ENCODE measurements at regions not wholly inside any gene's neighbourhood (a gene's known extent, or its start where the extent isn't known, plus 50 kb on each side); places are given as distances from the start of the nearest gene placed in this dataset.
"Not testable (repeated sequence)": the region's sequence is repeated elsewhere in the genome, so short reads cannot be mapped to it uniquely, and the experiment has no call there.

DNA sequence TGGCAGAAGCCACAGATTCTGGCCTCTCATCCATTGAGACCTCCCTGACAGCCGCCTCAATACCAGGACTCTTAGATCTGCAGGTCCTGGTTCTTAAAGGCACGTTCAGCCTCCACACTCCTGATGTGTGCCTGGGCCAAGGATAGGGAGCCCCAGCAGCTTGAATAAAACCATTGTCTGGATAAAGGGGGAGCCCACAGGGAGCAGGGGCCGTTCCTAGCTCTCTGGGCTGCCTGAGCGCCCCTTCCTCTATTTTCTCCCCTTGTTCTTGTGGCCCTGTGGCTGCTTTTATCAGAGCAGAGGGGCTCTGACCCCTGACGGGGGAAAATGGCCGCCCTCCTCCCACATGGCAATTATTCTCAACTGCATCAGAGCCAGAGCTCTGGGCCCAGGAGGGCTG, 200.8 kb downstream of the HUNK start:
- Histone ChIP-seq H3K27me3 (ENCODE audit: control insufficient read depth in 3 of 3, insufficient read depth in 3 of 3, low read depth in 1 of 3, low read length in 3 of 3) (no peaks in the 10 kb centered on the region), H4K8ac (ENCODE audit: low read depth, low read length) (no peak overlapping the region), H2AK5ac (ENCODE audit: low read depth, low read length) (peak overlapping the region; percentile 24), H2BK5ac (ENCODE audit: low read length) (no peak overlapping the region), H3K9me3 (replicated peaks in 1 of 2; ENCODE audit: control insufficient read depth in 2 of 2, insufficient read depth in 1 of 2, low read depth in 1 of 2, low read length in 2 of 2) (peaks cover 0 to 3% of the 10 kb centered on the region in 2 donors), H3K23ac (ENCODE audit: low read depth, low read length, poor library complexity) (peak overlapping the region; percentile 40), H3K79me1 (ENCODE audit: low read depth, low read length) (no peaks in the 10 kb centered on the region), H2BK120ac (ENCODE audit: low read depth, low read length) (no peak overlapping the region), H3K14ac (ENCODE audit: low read length) (no peak overlapping the region), H2BK15ac (ENCODE audit: low read length) (no peak overlapping the region), H3K4me2 (ENCODE audit: insufficient read depth, low read length, poor library complexity, severe bottlenecking) (no peak overlapping the region), H2BK12ac (ENCODE audit: low read length) (no peak overlapping the region), H3K4ac (ENCODE audit: low read length) (no peak overlapping the region), H3K27ac (replicated peaks; ENCODE audit: low read length) (no peak overlapping the region), H3K4me1 (ENCODE audit: control insufficient read depth in 2 of 2, insufficient read depth in 1 of 2, low read depth in 1 of 2, low read length in 2 of 2) (no peaks in the 10 kb centered on the region), H3K36me3 (replicated peaks in 1 of 2; ENCODE audit: control insufficient read depth in 2 of 2, insufficient read depth in 2 of 2, low read length in 2 of 2) (no peaks in the 10 kb centered on the region), H3K9ac (ENCODE audit: low read depth, low read length, poor library complexity) (no peak overlapping the region), H3K4me3 (ENCODE audit: low read length in 2 of 2) (no peak overlapping the region), H3K18ac (ENCODE audit: low read length) (peak overlapping the region; percentile 29), H2AFZ (ENCODE audit: low read length) (peak overlapping the region; percentile 82), H4K91ac (ENCODE audit: low read depth, low read length, poor library complexity) (no peak overlapping the region)
- no peak for DNase-seq (ENCODE audit: low spot score)
- no CpG with 5 or more reads among the region's 6 CpGs for WGBS, 2 donors (ENCODE audit: extremely low coverage in 2 of 2, insufficient read length in 2 of 2, insufficient replicate concordance in 1 of 2)

DNA sequence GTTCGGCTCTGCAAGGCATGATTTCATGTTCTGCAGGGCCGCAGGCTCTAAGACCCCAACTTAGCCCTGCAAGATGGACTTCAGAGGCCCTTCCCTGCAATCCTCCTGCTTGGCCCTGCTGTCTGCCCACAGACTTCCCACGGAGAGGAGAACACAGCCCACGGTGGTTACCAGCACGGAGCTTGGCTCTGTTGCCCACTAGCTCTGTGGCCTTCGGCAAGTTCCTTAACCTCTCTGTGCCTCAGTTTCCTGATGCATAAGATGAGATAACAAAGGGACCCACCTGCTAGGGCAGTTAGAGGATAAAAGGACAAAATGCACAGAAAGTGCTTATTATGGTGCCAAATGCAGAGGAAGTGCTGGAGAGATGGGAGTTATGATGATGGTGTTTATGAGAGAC, 200.4 kb downstream of the HUNK start:
- DNase-seq (ENCODE audit: low spot score) = no peak
- H3K4me1 ChIP-seq (ENCODE audit: control insufficient read depth in 2 of 2, insufficient read depth in 1 of 2, low read depth in 1 of 2, low read length in 2 of 2) = no peaks in the 10 kb centered on the region
- H3K23ac ChIP-seq (ENCODE audit: low read depth, low read length, poor library complexity) = no peak overlapping the region
- no peak overlapping the region for H3K4me2 ChIP-seq (ENCODE audit: insufficient read depth, low read length, poor library complexity, severe bottlenecking)
- H3K27me3 ChIP-seq (ENCODE audit: control insufficient read depth in 3 of 3, insufficient read depth in 3 of 3, low read depth in 1 of 3, low read length in 3 of 3) = no peaks in the 10 kb centered on the region
- H2AK5ac ChIP-seq (ENCODE audit: low read depth, low read length) = no peak overlapping the region
- H3K79me1 ChIP-seq (ENCODE audit: low read depth, low read length) = no peaks in the 10 kb centered on the region
- no peak overlapping the region for H3K14ac ChIP-seq (ENCODE audit: low read length)
- no peak overlapping the region for H3K27ac ChIP-seq (replicated peaks; ENCODE audit: low read length)
- no peak overlapping the region for H2BK15ac ChIP-seq (ENCODE audit: low read length)
- H3K4me3 ChIP-seq (ENCODE audit: low read length in 2 of 2) = no peak overlapping the region
- peaks cover 0 to 3% of the 10 kb centered on the region in 2 donors for H3K9me3 ChIP-seq (replicated peaks in 1 of 2; ENCODE audit: control insufficient read depth in 2 of 2, insufficient read depth in 1 of 2, low read depth in 1 of 2, low read length in 2 of 2)
- no peak overlapping the region for H3K4ac ChIP-seq (ENCODE audit: low read length)
- no peaks in the 10 kb centered on the region for H3K36me3 ChIP-seq (replicated peaks in 1 of 2; ENCODE audit: control insufficient read depth in 2 of 2, insufficient read depth in 2 of 2, low read length in 2 of 2)
- no peak overlapping the region for H4K8ac ChIP-seq (ENCODE audit: low read depth, low read length)
- no peak overlapping the region for H2BK5ac ChIP-seq (ENCODE audit: low read length)
- no peak overlapping the region for H2BK12ac ChIP-seq (ENCODE audit: low read length)
- peak overlapping the region; percentile 82 for H2AFZ ChIP-seq (ENCODE audit: low read length)
- H2BK120ac ChIP-seq (ENCODE audit: low read depth, low read length) = no peak overlapping the region
- no peak overlapping the region for H4K91ac ChIP-seq (ENCODE audit: low read depth, low read length, poor library complexity)
- no peak overlapping the region for H3K9ac ChIP-seq (ENCODE audit: low read depth, low read length, poor library complexity)
- H3K18ac ChIP-seq (ENCODE audit: low read length) = no peak overlapping the region
- no CpG with 5 or more reads among the region's 6 CpGs for WGBS, 2 donors (ENCODE audit: extremely low coverage in 2 of 2, insufficient read length in 2 of 2, insufficient replicate concordance in 1 of 2)

DNA sequence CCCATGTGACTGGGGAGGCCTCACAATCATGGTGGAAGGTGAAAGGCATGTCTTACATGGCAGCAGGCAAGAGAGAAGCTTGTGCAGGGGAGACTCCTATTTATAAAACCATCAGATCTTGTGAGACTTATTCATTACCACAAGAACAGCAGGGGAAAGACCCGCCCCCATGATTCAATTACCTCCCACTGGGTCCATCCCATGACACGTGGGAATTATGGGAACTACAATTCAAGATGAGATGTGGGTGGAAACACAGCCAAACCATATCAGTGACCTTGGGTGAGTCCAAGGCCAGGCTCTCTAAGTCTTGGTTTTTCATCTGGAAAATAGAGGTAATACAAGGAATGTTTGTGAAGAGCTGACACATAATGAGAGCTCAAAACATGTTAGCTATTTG, 198.8 kb downstream of the HUNK start:
- H3K18ac ChIP-seq (ENCODE audit: low read length); H2BK120ac ChIP-seq (ENCODE audit: low read depth, low read length); H4K8ac ChIP-seq (ENCODE audit: low read depth, low read length); H2BK5ac ChIP-seq (ENCODE audit: low read length); H3K23ac ChIP-seq (ENCODE audit: low read depth, low read length, poor library complexity); H3K36me3 ChIP-seq (replicated peaks in 1 of 2; ENCODE audit: control insufficient read depth in 2 of 2, insufficient read depth in 2 of 2, low read length in 2 of 2); H2AK5ac ChIP-seq (ENCODE audit: low read depth, low read length); H3K9ac ChIP-seq (ENCODE audit: low read depth, low read length, poor library complexity); H3K4me1 ChIP-seq (ENCODE audit: control insufficient read depth in 2 of 2, insufficient read depth in 1 of 2, low read depth in 1 of 2, low read length in 2 of 2); H2AFZ ChIP-seq (ENCODE audit: low read length); H3K4me3 ChIP-seq (ENCODE audit: low read length in 2 of 2); H3K4me2 ChIP-seq (ENCODE audit: insufficient read depth, low read length, poor library complexity, severe bottlenecking); DNase-seq (ENCODE audit: low spot score); H3K27me3 ChIP-seq (ENCODE audit: control insufficient read depth in 3 of 3, insufficient read depth in 3 of 3, low read depth in 1 of 3, low read length in 3 of 3); H2BK15ac ChIP-seq (ENCODE audit: low read length); H4K91ac ChIP-seq (ENCODE audit: low read depth, low read length, poor library complexity); H2BK12ac ChIP-seq (ENCODE audit: low read length); H3K27ac ChIP-seq (replicated peaks; ENCODE audit: low read length); H3K9me3 ChIP-seq (replicated peaks in 1 of 2; ENCODE audit: control insufficient read depth in 2 of 2, insufficient read depth in 1 of 2, low read depth in 1 of 2, low read length in 2 of 2); H3K79me1 ChIP-seq (ENCODE audit: low read depth, low read length); H3K14ac ChIP-seq (ENCODE audit: low read length); H3K4ac ChIP-seq (ENCODE audit: low read length): not testable (repeated sequence)
- no CpG with 5 or more reads among the region's 2 CpGs for WGBS, 2 donors (ENCODE audit: extremely low coverage in 2 of 2, insufficient read length in 2 of 2, insufficient replicate concordance in 1 of 2)

DNA sequence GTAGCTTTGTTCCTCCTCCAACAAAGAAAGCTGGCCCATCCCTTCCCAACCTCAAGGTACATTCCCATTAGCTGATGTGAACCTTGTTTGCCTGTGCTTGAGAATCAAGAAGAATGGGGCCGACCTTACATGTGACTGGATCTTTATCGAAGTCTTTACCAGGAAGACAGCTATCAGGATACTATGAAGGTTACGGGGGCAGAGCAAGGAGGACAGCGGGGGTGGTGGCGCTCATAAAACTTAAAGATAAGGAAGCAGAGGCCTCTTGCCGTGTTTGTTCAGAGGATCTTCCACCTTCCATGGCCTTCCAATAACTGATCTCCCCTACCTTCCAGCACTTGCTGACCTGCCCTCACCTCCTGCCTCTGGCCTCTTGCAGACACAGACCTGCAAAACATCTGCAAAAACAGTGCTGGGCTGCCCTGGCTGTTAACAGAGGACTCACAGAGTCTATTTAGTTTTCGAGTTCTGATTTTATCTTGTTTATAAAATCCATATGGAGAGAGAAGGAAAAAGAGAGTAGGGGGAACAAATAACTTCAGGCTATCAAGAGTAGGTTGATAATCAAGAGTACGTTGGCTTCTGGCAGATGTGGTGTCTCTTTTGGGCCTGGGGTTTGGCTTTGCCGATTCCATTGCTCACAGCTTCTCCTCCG, 198.0 kb downstream of the HUNK start:
- Histone ChIP-seq H3K4ac (ENCODE audit: low read length) (no peak overlapping the region), H3K79me1 (ENCODE audit: low read depth, low read length) (no peaks in the 10 kb centered on the region), H3K4me1 (ENCODE audit: control insufficient read depth in 2 of 2, insufficient read depth in 1 of 2, low read depth in 1 of 2, low read length in 2 of 2) (no peaks in the 10 kb centered on the region), H3K23ac (ENCODE audit: low read depth, low read length, poor library complexity) (no peak overlapping the region), H2AFZ (ENCODE audit: low read length) (no peak overlapping the region), H4K91ac (ENCODE audit: low read depth, low read length, poor library complexity) (no peak overlapping the region), H3K36me3 (replicated peaks in 1 of 2; ENCODE audit: control insufficient read depth in 2 of 2, insufficient read depth in 2 of 2, low read length in 2 of 2) (no peaks in the 10 kb centered on the region), H4K8ac (ENCODE audit: low read depth, low read length) (no peak overlapping the region), H2BK15ac (ENCODE audit: low read length) (no peak overlapping the region), H3K18ac (ENCODE audit: low read length) (peak overlapping the region; percentile 21), H2BK12ac (ENCODE audit: low read length) (no peak overlapping the region), H2AK5ac (ENCODE audit: low read depth, low read length) (no peak overlapping the region), H3K4me3 (ENCODE audit: low read length in 2 of 2) (no peak overlapping the region), H3K9me3 (replicated peaks in 1 of 2; ENCODE audit: control insufficient read depth in 2 of 2, insufficient read depth in 1 of 2, low read depth in 1 of 2, low read length in 2 of 2) (peaks cover 0 to 3% of the 10 kb centered on the region in 2 donors), H2BK120ac (ENCODE audit: low read depth, low read length) (no peak overlapping the region), H3K27me3 (ENCODE audit: control insufficient read depth in 3 of 3, insufficient read depth in 3 of 3, low read depth in 1 of 3, low read length in 3 of 3) (no peaks in the 10 kb centered on the region), H3K4me2 (ENCODE audit: insufficient read depth, low read length, poor library complexity, severe bottlenecking) (no peak overlapping the region), H3K27ac (replicated peaks; ENCODE audit: low read length) (no peak overlapping the region), H3K9ac (ENCODE audit: low read depth, low read length, poor library complexity) (no peak overlapping the region), H3K14ac (ENCODE audit: low read length) (no peak overlapping the region), H2BK5ac (ENCODE audit: low read length) (no peak overlapping the region)
- no peak for DNase-seq (ENCODE audit: low spot score)
- WGBS, 2 donors (ENCODE audit: extremely low coverage in 2 of 2, insufficient read length in 2 of 2, insufficient replicate concordance in 1 of 2) = no CpG with 5 or more reads among the region's 10 CpGs
